Gastrocnemius medialis (tissue), 4 donors: ENCODE measurements at regions not wholly inside any gene's neighbourhood (a gene's known extent, or its start where the extent isn't known, plus 50 kb on each side); places are given as distances from the start of the nearest gene placed in this dataset.
"Not testable (repeated sequence)": the region's sequence is repeated elsewhere in the genome, so short reads cannot be mapped to it uniquely, and the experiment has no call there.

Experiments used
- CTCF ChIP-seq, 5 experiments: fragments of 450-650 bp in 3 of 5; fragments of 200-600 bp in 2 of 5; sonication (generic) in 2 of 5; IDR thresholded peaks in 4 of 5; conservative IDR thresholded peaks in 1 of 5; 1 replicate in 4 of 5; 2 replicates in 1 of 5; pipeline ENCODE4 v1.5.1; 2016 to 2019; ENCODE audit warnings: antibody characterized with exemption in 5 of 5, mild to moderate bottlenecking in 3 of 5, moderate library complexity in 3 of 5
- POLR2A ChIP-seq, 2 donors: fragments of 450-650 bp; IDR thresholded peaks; one replicate each; pipeline ENCODE4 v1.6.1; 2017; ENCODE audit warnings: antibody characterized with exemption in 2 of 2, mild to moderate bottlenecking in 2 of 2, moderate library complexity in 2 of 2

GRCh38 chr14:106642971-106643370, 1116.6 kb downstream of the TMEM121 start:
- not testable (repeated sequence) for TF ChIP-seq CTCF (IDR thresholded peaks at IDR 0.05 in 4 of 5, conservative IDR thresholded peaks at IDR 0.05 in 1 of 5); POLR2A (IDR thresholded peaks at IDR 0.05)
